ENCODE measurements at regions not wholly inside any gene's neighbourhood (a gene's known extent, or its start where the extent isn't known, plus 50 kb on each side); places are given as distances from the start of the nearest gene placed in this dataset.

DNA sequence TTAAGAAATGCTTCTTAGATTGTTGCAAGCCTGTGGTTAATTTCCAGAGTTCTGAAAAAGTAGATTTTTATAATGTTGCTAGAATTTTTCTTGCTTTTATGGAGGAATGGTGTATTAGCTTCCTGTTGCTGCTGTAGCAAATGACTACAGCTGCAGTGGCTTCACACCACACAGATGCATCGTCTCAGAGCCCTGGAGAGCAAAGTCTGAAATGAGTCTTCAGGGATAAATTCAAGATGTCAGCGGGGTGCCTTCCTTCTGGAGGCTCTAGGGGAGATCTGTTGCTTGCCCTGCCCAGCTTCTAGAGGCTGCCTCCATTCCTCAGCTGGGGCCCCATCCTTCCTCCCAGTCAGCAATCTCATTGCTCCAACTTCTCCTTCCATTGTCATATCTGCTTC, 187.8 kb downstream of the ZNF516 start:
- Histone ChIP-seq H3K27me3 (no peaks in the 10 kb centered on the region), H3K36me3 (no peaks in the 10 kb centered on the region), H3K4me1 (no peaks in the 10 kb centered on the region), H3K4me3 (no peak overlapping the region), H3K9me3 (no peaks in the 10 kb centered on the region), H3K27ac (no peak overlapping the region)
- DNase-seq: no peak
- no peak for TF ChIP-seq POLR2A (IDR thresholded peaks at IDR 0.05)

DNA sequence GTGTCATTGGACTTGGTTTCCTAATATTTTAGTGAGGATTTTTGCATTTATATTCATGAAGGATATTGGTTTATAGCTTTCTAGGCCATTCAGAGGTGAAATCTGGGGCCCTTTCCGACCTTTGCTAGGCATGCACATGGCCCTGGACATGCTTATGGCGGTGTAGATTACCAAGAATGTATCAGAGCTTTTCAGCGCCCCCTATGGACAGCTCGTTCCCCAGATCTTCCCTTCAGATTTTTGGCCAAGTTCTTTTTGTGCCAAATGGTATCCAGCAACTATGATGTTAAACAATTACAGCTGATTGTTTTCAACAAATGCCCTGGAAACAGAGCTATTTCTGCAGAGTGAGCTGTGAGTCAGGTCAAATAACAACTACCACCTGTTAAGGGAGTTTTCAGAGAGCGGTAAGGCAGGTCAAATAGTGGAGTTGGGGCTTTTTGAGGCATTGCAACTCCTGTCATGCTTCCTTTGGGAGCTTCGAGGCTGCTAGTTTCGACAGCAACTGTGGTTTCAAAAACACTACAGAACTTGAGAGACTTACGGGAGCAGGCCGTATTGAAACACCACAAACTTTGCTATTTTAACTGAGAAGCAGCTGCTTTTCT, 188.3 kb downstream of the ZNF516 start:
- Histone ChIP-seq H3K27ac (no peak overlapping the region), H3K36me3 (no peaks in the 10 kb centered on the region), H3K27me3 (no peaks in the 10 kb centered on the region), H3K4me3 (no peak overlapping the region), H3K4me1 (no peaks in the 10 kb centered on the region), H3K9me3 (no peaks in the 10 kb centered on the region)
- no peak for DNase-seq
- no peak for TF ChIP-seq POLR2A (IDR thresholded peaks at IDR 0.05)
- TF ChIP-seq, protein P1, sequence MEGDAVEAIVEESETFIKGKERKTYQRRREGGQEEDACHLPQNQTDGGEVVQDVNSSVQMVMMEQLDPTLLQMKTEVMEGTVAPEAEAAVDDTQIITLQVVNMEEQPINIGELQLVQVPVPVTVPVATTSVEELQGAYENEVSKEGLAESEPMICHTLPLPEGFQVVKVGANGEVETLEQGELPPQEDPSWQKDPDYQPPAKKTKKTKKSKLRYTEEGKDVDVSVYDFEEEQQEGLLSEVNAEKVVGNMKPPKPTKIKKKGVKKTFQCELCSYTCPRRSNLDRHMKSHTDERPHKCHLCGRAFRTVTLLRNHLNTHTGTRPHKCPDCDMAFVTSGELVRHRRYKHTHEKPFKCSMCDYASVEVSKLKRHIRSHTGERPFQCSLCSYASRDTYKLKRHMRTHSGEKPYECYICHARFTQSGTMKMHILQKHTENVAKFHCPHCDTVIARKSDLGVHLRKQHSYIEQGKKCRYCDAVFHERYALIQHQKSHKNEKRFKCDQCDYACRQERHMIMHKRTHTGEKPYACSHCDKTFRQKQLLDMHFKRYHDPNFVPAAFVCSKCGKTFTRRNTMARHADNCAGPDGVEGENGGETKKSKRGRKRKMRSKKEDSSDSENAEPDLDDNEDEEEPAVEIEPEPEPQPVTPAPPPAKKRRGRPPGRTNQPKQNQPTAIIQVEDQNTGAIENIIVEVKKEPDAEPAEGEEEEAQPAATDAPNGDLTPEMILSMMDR (IDR thresholded peaks at IDR 0.05): no peak

DNA sequence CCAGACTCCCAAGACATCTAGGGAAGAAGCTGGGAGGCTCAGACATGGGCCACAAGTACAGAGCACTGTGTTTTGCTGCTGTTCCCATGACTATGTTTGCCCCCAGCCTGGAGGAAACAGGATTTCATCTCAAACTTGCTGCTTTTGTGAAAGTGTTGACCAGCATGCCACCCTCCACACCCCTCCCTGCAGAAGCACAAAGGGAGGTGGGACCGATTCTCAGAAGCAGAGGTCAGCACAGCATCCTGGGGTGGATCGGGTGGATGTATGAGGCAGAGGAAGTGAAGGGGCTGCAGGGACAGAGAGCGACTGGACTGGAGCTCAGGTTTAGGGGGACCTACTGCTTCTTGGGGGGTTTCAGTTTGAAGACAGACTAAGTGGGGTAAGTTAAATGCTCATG, 209.2 kb downstream of the ZNF516 start:
- Histone ChIP-seq H3K4me3 (no peak overlapping the region), H3K27ac (no peak overlapping the region), H3K4me1 (no peaks in the 10 kb centered on the region), H3K36me3 (no peaks in the 10 kb centered on the region), H3K27me3 (no peaks in the 10 kb centered on the region), H3K9me3 (no peaks in the 10 kb centered on the region)
- no peak for TF ChIP-seq POLR2A (IDR thresholded peaks at IDR 0.05)
- TF ChIP-seq, protein P1 (IDR thresholded peaks at IDR 0.05): no peak
- no peak for DNase-seq

DNA sequence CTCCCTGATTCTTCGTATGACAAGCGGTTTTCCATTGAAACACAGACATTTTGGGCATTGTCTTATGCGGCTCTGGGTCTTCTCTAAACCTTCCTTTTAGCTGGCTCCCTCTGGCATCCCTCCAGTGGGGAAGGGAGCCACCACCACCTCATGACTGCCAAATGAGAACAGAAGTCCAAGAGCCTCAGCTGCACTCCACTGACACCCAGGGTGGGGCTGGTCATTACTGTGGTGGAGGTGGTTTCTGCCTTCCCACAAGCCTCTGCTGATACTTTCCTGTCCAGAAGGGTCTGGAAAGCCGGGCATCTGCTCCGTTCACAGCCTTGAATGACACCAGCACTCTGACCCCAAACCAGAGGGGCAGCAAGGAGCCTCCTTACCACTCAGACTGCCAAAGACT, 213.5 kb downstream of the ZNF516 start:
- no peak overlapping the region for H3K27ac ChIP-seq
- H3K9me3 ChIP-seq: no peaks in the 10 kb centered on the region
- H3K27me3 ChIP-seq: no peaks in the 10 kb centered on the region
- H3K4me3 ChIP-seq: no peak overlapping the region
- no peaks in the 10 kb centered on the region for H3K4me1 ChIP-seq
- no peaks in the 10 kb centered on the region for H3K36me3 ChIP-seq
- TF ChIP-seq, protein P1 (IDR thresholded peaks at IDR 0.05): no peak
- TF ChIP-seq POLR2A (IDR thresholded peaks at IDR 0.05): no peak
- no peak for DNase-seq

DNA sequence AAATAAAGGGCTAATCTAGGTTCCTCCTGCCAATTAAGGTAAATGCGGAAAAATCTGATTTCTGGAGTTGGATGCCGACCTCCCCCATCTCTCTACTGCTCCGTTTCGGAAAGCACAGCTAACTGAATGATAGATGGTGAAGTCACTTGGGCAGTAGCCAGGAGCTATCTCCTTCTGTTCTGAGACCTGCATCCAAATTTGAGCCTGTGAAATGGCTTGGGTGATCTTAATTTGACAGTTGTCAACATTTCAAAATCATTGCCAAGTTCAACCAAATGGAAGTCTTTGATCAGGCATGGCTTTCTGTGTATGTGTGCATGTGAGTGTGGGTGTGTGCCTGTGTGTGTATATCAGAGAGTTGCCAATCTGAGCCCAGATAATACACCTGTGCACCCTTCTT, 217.2 kb downstream of the ZNF516 start:
- H3K9me3 ChIP-seq: no peaks in the 10 kb centered on the region
- H3K4me3 ChIP-seq: no peak overlapping the region
- no peaks in the 10 kb centered on the region for H3K4me1 ChIP-seq
- no peak for DNase-seq
- H3K36me3 ChIP-seq: no peaks in the 10 kb centered on the region
- TF ChIP-seq, protein P1 (IDR thresholded peaks at IDR 0.05): no peak
- no peak for TF ChIP-seq POLR2A (IDR thresholded peaks at IDR 0.05)
- no peak overlapping the region for H3K27ac ChIP-seq
- H3K27me3 ChIP-seq: no peaks in the 10 kb centered on the region

DNA sequence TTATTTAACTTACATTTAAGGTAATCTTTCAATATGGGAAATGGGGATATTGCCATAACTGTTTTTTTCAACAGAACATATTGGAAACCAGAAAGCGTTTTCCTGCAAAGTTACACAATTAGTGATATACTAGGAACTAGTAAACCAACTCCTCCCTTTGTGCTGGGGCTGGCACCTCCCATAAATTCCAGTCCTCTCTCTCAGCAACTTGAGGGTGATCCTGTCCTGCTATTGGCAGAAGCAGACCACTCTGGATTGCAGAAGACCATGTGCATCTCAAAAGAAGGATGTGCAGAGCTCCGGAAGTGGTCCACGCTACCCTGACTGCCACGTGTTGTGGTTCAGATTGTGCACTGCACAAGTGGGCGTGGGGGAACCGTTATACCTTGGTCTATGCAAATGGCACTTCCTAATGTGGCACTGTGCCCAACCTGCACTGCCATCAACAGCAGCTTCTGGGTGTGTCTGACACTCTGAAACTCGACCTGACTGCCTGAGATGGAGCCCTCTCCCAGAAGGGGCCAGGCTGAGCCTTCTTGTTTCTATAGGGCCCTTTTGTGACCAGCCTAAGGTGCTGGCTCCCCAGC, 219.2 kb downstream of the ZNF516 start:
- DNase-seq: no peak
- H3K9me3 ChIP-seq: no peaks in the 10 kb centered on the region
- no peaks in the 10 kb centered on the region for H3K4me1 ChIP-seq
- no peak overlapping the region for H3K27ac ChIP-seq
- no peak overlapping the region for H3K4me3 ChIP-seq
- H3K36me3 ChIP-seq: no peaks in the 10 kb centered on the region
- no peak for TF ChIP-seq POLR2A (IDR thresholded peaks at IDR 0.05)
- TF ChIP-seq, protein P1 (IDR thresholded peaks at IDR 0.05): no peak
- H3K27me3 ChIP-seq: no peaks in the 10 kb centered on the region
